ENCODE measurements at regions not wholly inside any gene's neighbourhood (a gene's known extent, or its start where the extent isn't known, plus 50 kb on each side); places are given as distances from the start of the nearest gene placed in this dataset.
"Not testable (repeated sequence)": the region's sequence is repeated elsewhere in the genome, so short reads cannot be mapped to it uniquely, and the experiment has no call there.

DNA sequence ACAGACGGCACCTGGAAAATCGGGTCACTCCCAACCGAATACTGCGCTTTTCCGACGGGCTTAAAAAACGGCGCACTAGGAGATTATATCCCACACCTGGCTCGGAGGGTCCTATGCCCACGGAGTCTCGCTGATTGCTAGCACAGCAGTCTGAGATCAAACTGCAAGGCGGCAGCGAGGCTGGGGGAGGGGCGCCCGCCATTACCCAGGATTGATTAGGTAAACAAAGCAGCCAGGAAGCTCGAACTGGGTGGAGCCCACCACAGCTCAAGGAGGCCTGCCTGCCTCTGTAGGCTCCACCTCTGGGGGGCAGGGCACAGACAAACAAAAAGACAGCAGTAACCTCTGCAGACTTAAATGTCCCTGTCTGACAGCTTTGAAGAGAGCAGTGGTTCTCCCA lies 64.5 kb downstream of the SLC30A10 start:
- DNase-seq: not testable (repeated sequence)

DNA sequence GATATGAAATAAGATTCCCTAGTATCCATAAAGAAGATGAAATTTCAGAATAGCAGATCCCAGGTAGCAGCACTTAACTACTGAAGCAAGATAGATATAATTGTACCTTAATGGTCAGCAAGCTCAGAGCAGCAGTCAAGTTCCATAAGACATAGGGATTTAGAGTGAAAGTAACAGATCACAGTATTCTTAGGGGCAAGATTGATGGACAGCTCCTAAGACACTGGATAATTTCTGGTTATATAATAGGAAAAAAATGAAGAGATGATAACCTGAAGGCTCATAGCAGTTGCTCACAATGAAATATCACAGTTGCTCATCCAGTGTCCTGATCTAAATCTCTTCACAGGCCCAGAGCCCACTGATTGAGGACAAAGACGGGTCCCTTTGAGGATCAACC lies 66.0 kb downstream of the SLC30A10 start:
- no peak for DNase-seq

DNA sequence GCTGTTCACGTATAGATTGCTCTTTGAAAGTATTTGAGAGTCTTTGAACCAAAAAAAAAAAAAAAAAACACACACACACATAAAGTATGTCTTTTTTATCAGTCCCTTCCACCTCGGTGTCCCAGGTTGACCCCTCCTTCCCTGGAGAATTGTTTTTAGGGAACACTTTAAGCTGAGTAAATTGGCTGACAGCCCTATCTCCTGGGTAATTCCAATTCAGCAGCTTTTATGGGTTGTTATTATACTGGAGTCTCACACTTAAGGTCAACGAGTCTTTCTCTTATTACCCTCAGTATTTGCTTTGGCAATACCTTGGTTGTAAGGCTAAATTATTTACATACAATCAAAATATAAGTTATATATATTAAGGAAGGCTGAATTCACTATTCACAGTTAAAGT lies 69.4 kb downstream of the SLC30A10 start:
- DNase-seq: no peak

DNA sequence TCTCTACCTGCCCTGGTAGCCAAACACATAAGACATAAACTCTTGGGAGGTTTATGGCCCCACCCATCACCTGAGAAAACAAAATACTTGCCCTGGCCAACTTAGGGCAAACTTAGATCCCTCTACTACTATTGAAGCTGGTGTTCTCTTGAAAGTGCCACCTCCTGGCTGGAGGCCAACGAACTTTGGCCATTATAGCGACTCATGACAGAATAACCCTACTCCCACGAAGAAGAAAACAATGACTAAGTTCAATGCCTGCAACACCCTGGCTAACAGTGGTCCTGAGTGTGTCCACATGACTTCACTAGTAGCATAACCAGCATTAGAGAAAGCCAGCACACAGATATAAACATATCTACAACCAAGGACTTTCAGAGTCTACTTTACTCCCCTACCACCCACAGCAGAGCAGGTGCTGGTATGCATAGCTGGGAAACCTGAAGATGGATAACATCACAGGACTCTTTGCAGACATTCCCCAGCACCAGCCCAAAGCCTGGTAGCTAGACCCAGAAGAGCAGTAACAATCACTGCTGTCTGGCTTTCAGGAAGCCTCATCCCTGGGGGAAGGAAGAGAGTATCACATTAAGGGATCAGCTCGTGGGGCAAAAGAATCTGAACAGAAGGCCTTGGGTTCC lies 81.0 kb downstream of the SLC30A10 start:
- DNase-seq: no peak

DNA sequence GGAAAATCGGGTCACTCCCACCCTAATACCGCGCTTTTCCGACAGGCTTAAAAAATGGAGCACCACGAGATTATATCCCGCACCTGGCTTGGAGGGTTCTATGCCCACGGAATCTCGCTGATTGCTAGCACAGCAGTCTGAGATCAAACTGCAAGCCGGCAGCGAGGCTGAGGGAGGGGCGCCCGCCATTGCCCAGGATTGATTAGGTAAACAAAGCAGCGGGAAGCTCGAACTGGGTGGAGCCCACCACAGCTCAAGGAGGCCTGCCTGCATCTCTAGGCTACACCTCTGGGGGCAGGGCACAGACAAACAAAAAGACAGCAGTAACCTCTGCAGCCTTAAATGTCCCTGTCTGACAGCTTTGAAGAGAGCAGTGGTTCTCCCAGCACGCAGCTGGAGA lies 88.8 kb downstream of the SLC30A10 start:
- not testable (repeated sequence) for DNase-seq

DNA sequence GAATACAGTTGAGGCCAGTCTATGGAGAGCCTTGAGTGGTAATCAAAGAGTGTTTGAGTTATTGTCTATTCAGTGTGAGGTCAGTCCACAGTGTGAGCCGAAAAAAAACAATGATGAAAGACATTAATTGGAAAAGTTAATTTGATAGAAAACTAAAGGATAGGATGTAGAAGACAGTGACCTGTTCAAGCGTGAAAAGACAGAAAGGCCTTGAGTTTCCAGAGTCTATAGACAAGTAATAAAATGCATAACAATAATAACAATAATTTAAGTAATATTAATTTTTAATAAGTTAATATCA lies 90.4 kb downstream of the SLC30A10 start:
- DNase-seq: no peak

DNA sequence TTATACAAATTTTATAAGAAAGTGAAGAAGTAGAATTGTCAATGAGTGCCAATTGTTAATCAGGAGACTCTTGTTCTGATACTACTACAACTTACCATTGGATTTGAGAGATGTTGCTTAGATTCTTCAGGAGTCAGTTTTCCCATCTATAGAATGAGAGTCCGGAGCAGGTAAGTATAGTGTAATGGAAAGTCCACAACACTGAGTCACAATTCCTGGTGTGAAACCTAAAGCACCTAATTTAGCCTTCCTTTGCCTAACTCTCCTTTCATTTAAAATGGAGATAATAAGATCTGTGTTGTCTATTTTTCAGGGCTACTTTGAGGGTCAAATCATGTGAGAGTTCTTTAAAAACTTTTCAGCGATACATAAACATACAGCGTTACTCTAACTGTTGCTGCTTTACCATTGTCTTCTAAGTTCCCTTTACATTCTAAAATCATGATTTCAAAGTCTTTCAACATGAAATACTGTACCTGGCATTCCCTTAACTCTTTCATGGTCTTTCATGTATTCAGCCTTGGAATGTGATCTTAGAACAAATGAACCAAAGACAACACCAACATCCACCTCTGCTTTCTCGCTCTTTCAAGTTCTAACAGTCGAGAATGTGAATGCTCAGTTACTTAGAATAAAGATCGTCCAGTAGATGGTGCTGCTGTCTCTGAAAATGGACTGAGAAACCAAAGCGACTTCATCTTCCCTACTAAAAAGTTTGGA lies 90.9 kb downstream of the SLC30A10 start:
- peak; percentile 37 for DNase-seq

DNA sequence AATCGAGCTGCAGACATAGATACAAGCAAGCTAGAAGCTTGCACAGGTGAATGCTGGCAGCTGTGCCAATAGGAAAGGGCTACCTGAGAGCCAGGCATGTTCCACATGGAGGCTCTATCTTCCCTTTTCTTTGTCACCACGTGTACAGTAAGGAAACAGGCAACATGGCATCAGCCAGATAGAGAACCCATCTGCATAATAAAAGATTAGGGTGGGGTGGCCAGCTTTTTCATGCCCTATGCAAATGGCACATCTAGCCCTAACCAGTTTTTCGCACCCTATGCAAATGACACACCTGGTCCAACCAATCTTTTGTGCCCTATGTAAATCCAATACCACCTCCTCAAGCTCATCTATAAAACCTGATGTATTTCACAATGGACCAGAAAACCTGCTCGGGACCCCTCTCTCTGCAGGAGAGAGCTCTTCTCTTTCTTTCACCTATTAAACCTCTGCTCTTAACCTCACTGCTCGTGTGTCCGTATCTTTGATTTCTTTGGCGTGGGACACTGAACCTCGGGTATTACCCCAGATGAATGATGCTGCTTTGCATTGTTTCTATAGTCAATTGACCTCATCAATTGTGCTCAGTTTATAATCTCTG lies 93.9 kb downstream of the SLC30A10 start:
- DNase-seq: no peak

DNA sequence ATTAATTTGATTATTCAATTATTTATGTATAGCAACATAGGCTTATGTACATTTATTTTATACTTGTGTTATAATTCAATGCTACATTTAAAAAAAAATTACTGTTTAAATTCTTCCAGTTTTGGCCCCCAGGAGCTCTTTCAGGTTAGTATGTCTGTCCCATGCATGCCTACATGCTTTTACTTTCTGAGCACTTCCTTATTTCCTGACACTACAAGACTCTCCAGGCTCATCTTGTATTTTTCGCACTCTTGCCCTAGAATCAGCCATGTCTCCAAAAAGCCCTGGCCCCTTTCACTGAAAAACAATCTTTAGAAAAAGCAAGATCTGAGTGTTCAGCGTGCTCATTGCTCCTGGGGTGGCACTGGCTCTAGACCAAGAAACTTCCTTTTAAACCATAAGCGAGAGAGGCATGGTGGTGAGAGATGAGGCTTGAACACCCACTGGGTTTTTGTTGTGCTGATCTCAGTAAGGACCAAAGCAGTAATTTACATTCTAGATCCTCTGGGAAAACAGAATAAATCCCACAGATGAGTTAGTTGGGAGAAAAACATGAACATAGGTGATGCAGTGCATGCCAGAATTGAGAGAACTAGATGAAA lies 95.0 kb downstream of the SLC30A10 start:
- DNase-seq: no peak

DNA sequence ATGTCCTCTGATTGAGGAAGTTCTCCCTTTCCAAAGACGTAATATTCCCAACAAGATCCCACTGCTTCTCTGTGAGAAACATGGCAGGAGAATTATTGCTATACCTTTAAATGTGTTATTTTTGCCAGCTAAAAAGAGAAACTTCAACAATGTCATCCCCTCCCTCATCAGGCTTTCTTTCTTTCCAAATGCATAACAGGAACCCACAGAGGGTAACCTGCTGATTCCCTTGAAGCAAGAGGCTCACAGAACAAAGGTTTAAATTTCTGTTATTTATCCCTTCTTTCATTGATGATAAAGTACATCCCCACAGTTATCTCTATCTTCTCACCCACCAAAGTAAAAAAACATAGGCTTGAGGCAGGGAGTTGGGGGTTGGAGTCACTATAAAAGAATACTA lies 102.1 kb downstream of the SLC30A10 start:
- no peak for DNase-seq

DNA sequence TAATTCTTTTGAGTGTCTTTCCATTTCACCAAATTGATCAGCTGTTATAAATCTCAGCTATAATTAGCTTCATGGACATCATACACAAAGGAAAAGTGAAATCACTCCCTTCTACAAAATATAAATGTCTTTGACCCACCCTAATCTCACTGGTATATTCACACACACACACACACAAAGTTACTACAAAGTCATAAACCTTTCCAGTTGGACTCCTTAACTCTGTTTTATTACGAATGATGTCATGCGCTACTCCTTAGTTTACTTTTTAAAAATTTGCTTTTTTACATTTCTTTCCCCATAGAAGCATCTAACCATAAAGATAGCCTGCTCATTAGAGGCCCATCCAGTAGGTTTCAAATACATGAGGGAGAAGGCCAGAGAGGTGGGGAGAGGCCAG lies 103.0 kb downstream of the SLC30A10 start:
- DNase-seq: no peak

DNA sequence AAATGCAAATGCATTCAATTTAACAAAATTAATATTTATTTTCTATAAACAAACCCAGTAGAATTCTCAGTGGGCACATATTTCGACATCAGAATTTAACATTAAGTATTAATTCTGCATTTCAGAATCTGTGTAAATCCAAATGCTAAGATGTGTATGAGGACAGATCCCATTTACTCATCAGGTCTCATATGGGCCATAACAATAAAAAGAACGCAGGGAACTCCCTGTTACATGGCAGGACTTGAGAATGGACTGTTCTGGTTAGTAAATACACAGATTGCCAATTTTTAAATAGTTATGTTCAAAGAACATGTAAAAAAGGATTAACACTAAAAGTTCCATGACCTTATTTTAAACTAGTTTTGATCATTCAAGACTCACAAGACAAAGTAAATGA lies 104.0 kb downstream of the SLC30A10 start:
- DNase-seq: no peak

DNA sequence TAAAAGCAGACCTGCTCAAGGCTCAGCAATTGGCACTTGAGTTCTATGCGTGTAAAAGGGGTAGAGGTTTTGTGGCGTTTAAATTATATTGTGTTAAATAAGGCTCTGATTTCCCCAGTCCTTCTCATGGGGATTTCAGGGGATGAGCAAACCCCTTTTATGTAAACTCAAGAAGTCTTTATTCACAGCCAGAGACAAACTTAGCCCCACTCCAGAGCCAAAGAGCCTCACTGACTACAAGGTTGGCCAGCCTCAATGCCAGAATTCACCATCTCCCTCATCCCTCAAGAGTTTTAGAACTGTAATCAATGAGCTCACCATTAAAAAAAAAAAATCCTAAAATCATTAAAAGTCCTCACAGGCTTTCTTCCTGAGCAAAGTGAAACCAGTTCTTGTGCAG lies 107.8 kb downstream of the SLC30A10 start:
- DNase-seq: no peak

DNA sequence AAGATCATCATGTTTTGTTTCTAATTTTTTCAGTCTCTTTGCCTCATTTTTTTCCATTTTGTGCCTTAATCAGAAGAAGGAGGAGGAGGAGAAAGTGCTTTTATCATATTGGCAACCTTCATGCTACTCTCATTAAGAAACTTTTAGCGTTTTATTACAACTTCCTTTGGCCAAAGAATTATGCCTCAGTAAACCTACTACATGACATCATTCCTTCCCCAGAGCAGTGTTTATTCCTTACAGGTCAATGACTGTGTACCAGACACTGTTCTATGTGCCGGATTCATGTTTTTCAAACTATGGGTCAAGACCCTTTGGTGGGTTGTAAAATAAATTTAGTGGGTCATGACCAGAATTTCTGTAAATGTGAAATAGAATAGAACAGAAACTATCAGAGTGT lies 110.4 kb downstream of the SLC30A10 start:
- no peak for DNase-seq

DNA sequence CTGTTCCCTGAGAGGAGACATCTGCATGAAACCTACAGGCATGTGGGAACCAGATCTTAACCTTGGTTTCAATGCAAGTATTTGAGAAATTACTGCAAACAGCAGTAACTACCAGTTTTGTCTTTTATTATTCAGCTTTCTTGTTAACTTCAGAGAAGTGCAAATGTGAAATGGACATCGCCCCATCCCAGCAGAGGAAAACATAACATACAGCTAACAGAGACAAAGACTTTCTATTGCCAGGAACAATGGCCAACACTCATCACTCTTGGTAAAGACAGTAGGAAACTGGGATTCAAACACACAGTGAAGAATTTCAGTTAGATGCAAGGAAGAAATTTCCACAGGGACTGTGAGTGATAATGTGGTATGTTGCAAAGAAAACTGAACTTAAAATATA lies 115.1 kb downstream of the SLC30A10 start:
- DNase-seq: no peak

DNA sequence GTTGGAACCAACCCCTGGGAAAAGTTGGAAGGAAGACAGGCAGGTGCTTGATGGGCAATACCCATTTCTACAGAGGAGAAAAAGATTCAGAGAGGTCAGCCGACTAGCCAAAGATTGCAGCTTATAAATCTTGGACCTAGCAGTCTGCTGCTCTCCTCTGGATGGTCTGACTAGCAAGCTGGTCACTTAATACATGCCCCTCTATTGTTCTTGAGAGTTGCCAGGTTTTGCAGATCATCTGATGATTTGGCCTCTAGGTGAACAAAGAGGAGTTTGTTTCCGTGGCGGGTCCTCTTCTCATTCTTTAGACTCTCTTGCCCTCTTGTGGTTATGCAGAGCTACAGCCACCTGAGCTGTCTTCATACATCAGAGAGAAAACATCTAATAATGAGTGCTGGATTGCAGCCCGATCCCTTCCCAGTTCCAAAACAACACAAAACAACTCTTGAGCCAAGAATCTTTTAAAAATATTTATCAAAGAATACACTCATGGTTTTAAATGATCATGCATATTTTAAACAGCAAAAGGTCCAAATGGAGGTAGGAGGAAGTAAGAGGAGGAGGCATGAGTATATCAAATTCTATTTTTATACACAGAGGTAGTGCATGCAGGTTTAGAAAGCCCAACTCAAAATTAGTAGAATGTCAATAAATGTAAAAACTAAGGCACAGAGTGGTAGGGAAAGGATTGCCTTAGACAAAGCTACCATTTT lies 115.7 kb downstream of the SLC30A10 start:
- peak; percentile 34 for DNase-seq

DNA sequence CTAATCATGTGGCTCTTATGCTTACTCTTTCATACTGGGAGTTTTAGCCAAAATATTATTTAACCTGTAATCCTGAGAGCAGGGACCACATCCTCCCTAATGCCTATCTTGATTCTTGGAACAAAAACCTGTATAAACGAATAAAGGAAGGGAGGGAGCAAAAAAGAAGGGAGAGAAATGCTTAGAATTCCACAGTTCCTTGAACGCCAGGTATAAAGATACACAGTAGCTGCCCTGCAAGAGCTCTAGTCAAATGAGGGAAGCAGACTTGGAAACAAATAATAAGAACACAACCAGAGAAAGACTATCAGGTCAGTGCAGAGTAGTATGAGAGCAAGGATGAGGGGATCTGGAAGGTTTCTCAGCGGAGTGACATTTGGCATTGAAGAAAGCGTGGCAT lies 116.3 kb downstream of the SLC30A10 start:
- DNase-seq: no peak

DNA sequence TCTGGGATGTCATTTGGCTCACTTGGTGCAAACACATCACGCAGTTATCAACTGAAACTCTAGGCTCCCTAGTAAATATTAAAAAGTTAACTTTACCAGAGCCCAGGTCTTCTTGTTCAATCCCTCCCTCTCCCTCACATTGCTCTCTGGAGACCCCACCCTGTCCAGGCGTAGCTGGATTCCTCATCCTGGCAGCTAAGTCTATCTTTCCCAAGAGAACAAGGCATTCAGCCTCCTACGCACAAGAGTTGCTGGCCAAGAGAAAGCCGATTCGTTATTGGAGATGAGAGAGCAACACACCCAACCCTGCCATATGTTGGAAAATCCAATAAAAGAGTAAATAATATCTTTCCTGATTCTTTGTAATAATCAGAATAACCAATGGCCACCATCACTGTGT lies 117.9 kb downstream of the SLC30A10 start:
- DNase-seq: no peak

DNA sequence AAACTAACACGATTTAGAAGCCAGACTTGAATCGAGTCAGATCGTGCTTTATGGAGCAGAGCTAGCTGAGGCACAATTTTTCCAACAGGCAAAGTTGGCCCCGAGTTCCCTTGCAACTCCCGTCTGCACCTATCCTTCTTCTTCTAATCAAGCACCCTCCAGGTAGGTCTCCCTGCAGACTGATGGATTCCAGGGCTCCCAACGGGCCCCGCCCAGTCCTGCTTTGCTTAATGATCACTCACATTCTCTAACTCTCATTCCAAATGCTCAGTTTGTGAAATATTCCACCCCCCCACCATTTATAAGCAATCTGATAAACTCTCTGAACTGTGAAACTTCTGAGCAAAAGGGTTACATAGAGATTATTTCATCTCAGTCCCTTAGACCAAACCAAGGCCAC lies 119.6 kb downstream of the SLC30A10 start:
- no peak for DNase-seq

DNA sequence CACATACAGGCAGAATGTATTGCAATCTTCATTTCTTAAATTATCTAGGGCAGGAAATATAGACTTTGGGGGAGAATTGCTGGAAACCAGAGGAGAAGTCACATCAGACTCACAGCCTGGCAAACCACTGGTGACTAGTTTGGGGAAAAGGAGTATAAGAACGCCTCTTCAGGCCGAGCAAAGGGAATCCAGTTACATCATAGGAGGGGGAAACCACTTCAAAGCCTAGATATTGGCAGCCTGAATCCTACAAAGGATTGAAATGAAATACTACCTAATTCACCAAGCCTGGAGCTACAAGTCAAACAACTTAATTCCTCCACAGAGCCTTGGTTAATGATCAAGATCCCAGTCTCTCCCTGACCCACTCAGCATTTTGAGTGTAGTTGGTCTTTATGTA lies 121.7 kb downstream of the SLC30A10 start:
- no peak for DNase-seq

DNA sequence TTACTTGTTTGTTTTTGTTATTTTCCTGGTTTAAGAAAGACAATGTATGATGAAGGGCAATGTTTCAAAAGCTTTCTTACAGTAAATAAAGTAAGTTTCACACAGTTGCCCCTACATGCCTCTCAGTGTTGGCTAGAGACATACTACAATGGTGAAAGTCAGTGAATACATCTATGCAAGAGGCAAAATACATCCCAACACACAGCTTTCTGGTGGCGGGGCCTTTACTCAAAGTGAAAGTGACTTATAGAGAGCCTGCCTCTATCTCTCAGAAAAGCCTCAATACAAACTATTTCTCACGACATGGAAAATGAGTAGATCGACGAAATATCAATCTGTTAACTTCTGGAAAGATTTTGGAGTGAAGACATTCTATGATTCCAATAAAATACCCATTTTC lies 122.3 kb downstream of the SLC30A10 start:
- no peak for DNase-seq

DNA sequence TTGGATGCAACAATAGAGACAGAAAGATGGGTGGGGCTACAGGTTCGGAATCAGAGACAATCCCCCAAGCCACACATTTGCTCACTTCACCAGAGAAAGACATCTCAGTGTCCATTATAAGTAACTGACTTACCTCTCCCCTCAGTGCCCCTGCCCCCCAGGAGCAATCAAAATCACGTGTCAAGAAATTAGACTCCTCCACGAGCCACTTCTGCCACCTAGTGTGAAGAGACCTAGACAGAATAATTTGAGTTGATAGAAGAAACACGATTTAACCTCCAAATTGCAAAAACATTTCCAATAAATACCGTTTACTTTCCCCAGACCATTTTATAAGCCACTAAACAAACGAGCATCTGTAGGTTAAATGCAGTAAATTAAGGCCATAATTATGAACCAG lies 123.2 kb downstream of the SLC30A10 start:
- no peak for DNase-seq

DNA sequence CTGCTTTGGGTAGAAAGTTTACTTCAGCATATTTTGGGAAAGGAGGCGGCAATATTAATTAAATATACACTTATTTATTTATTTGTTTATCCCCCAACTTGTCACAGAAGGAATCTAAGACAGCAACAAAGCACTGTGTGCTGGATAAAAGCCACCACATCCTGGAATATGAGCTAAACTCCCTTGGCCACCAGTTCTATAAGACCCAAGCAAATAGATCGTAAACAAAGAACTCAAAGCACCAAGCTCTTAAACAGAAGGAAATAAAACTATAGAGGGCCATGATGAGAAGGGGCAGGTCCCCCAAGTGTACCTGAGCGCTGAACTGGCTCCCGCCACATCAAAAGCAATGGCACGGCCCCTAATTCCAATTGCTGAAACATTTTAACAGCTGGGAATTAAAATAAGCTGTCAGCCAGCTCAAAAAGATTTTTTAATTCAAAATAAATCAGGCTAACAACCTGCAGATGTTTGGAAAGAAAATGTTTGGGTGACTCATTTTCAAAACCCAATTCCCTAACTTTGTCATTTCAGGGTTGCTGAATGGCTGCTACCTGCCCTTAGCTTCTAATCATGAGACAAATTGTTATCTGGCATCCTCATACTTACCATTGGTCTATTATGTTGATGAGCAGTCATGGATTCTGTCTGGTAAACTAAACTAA lies 127.1 kb downstream of the SLC30A10 start:
- DNase-seq: no peak
